Esophagus muscularis mucosa (tissue), 3 donors: ENCODE measurements at regions not wholly inside any gene's neighbourhood (a gene's known extent, or its start where the extent isn't known, plus 50 kb on each side); places are given as distances from the start of the nearest gene placed in this dataset.

Source experiments
- CTCF ChIP-seq, 3 experiments: fragments of 200-600 bp in 2 of 3; fragments of 450-650 bp in 1 of 3; sonication (generic) in 2 of 3; IDR thresholded peaks; one replicate each; pipeline ENCODE4 v1.5.1; 2017 to 2019; ENCODE audit warnings: antibody characterized with exemption in 3 of 3, mild to moderate bottlenecking in 2 of 3, moderate library complexity in 1 of 3
- POLR2AphosphoS5 ChIP-seq, 2 donors: sonication (generic); formaldehyde crosslinking; IDR thresholded peaks; one replicate each; pipeline ENCODE4 v1.6.1; 2017; ENCODE audit warnings: antibody characterized with exemption in 2 of 2

GRCh38 chr15:25180606-25181292 lies 226.0 kb downstream of the SNRPN start:
- no peak for TF ChIP-seq POLR2AphosphoS5 (IDR thresholded peaks at IDR 0.05)
- TF ChIP-seq CTCF (IDR thresholded peaks at IDR 0.05), result no peak
